MM.1S (cell line): ENCODE measurements at regions not wholly inside any gene's neighbourhood (a gene's known extent, or its start where the extent isn't known, plus 50 kb on each side); places are given as distances from the start of the nearest gene placed in this dataset.

ENCODE experiments used
- DNase-seq: peaks from one replicate; pipeline ENCODE4 v3.0.0-alpha.2; 2015
- H2AFZ ChIP-seq: fragments of 300-600 bp; sonication (generic); 2 replicates; pipeline ENCODE4 v1.6.0; 2016; ENCODE audit warnings: antibody characterized with exemption, low read length
- H3F3A ChIP-seq: fragments of 300-600 bp; sonication (generic); 2 replicates; pipeline ENCODE4 v1.6.1; 2016; ENCODE audit warnings: mild to moderate bottlenecking, antibody characterized with exemption, low read length, moderate library complexity, mixed read lengths; ENCODE audit not compliant: insufficient read depth
- H3K27ac ChIP-seq: fragments of 300-600 bp; sonication (generic); 2 replicates; pipeline ENCODE4 v1.5.1; 2016; ENCODE audit warnings: mild to moderate bottlenecking, low read length
- H3K27me3 ChIP-seq: fragments of 300-600 bp; sonication (generic); replicated peaks from 2 replicates; pipeline ENCODE4 v1.6.0; 2016; ENCODE audit warnings: low read length; ENCODE audit not compliant: insufficient read depth
- H3K36me3 ChIP-seq: fragments of 300-600 bp; sonication (generic); replicated peaks from 2 replicates; pipeline ENCODE4 v1.6.1; 2016; ENCODE audit warnings: mild to moderate bottlenecking, low read length, mixed read lengths; ENCODE audit not compliant: insufficient read depth
- H3K4me1 ChIP-seq: fragments of 300-600 bp; sonication (generic); 2 replicates; pipeline ENCODE4 v1.6.1; 2016; ENCODE audit warnings: low read length, mixed read lengths
- H3K4me2 ChIP-seq: fragments of 300-600 bp; sonication (generic); 2 replicates; pipeline ENCODE4 v1.6.0; 2016; ENCODE audit warnings: low read depth, low read length
- H3K4me3 ChIP-seq: fragments of 300-600 bp; sonication (generic); 2 replicates; pipeline ENCODE4 v1.5.1; 2016; ENCODE audit warnings: low read length, mixed read lengths
- H3K79me2 ChIP-seq: fragments of 300-600 bp; sonication (generic); 2 replicates; pipeline ENCODE4 v1.6.1; 2016; ENCODE audit warnings: mixed run types, low read length, mixed read lengths
- H3K9ac ChIP-seq: fragments of 300-600 bp; sonication (generic); 2 replicates; pipeline ENCODE4 v1.6.1; 2016; ENCODE audit warnings: low read length, mixed read lengths
- H3K9me2 ChIP-seq: fragments of 300-600 bp; sonication (generic); replicated peaks from 2 replicates; pipeline ENCODE4 v1.6.1; 2016; ENCODE audit warnings: mild to moderate bottlenecking, low read length, mixed read lengths; ENCODE audit not compliant: insufficient read depth
- H3K9me3 ChIP-seq: fragments of 300-600 bp; sonication (generic); replicated peaks from 2 replicates; pipeline ENCODE4 v1.6.1; 2016; ENCODE audit warnings: mild to moderate bottlenecking, low read length, mixed read lengths; ENCODE audit not compliant: insufficient read depth
- H4K20me1 ChIP-seq: fragments of 300-600 bp; sonication (generic); 2 replicates; pipeline ENCODE4 v1.6.1; 2016; ENCODE audit warnings: mild to moderate bottlenecking, low read length, moderate library complexity, mixed read lengths; ENCODE audit not compliant: insufficient read depth
- CTCF ChIP-seq: fragments of 300-600 bp; sonication (generic); IDR thresholded peaks from 2 replicates; pipeline ENCODE4 v1.5.1; 2016; ENCODE audit warnings: antibody characterized with exemption, low read length, mixed read lengths
- EZH2 ChIP-seq: fragments of 300-600 bp; sonication (generic); optimal IDR thresholded peaks from 2 replicates; pipeline ENCODE3; 2017; ENCODE audit warnings: low read depth, mild to moderate bottlenecking, antibody characterized with exemption, low read length, mixed read lengths
- EZH2phosphoT487 ChIP-seq: fragments of 300-600 bp; sonication (generic); IDR thresholded peaks from 2 replicates; pipeline ENCODE4 v1.6.1; 2018; ENCODE audit warnings: antibody characterized with exemption, low read length

- Histone ChIP-seq H3K27ac (no peak overlapping the region), H4K20me1 (no peaks in the 10 kb centered on the region), H3K9me2 (no peaks in the 10 kb centered on the region), H2AFZ (no peak overlapping the region), H3K9me3 (no peaks in the 10 kb centered on the region), H3K4me3 (no peak overlapping the region), H3K79me2 (no peaks in the 10 kb centered on the region), H3F3A (no peaks in the 10 kb centered on the region), H3K27me3 (no peaks in the 10 kb centered on the region), H3K4me2 (no peak overlapping the region), H3K9ac (no peak overlapping the region), H3K36me3 (no peaks in the 10 kb centered on the region), H3K4me1 (no peaks in the 10 kb centered on the region)
- DNase-seq, result no peak
- TF ChIP-seq EZH2 (no peak), CTCF (no peak), EZH2phosphoT487 (no peak)
Measured at GRCh38 chr14:106679776-106680175, 1153.4 kb downstream of the TMEM121 start.

GRCh38 chr14:106681161-106681560, 1154.8 kb downstream of the TMEM121 start:
- Histone ChIP-seq H3K9ac (no peak overlapping the region), H3K9me3 (no peaks in the 10 kb centered on the region), H3K4me1 (no peaks in the 10 kb centered on the region), H2AFZ (no peak overlapping the region), H3F3A (no peaks in the 10 kb centered on the region), H3K4me2 (no peak overlapping the region), H3K27ac (no peak overlapping the region), H3K9me2 (no peaks in the 10 kb centered on the region), H3K36me3 (no peaks in the 10 kb centered on the region), H3K79me2 (no peaks in the 10 kb centered on the region), H3K27me3 (no peaks in the 10 kb centered on the region), H3K4me3 (no peak overlapping the region), H4K20me1 (no peaks in the 10 kb centered on the region)
- TF ChIP-seq EZH2 (no peak), EZH2phosphoT487 (no peak)
- DNase-seq, result no peak

GRCh38 chr14:106681568-106681967, 1155.2 kb downstream of the TMEM121 start:
- H3K4me1 ChIP-seq, result no peaks in the 10 kb centered on the region
- no peaks in the 10 kb centered on the region for H3F3A ChIP-seq
- no peaks in the 10 kb centered on the region for H3K9me3 ChIP-seq
- H3K9me2 ChIP-seq, result no peaks in the 10 kb centered on the region
- no peaks in the 10 kb centered on the region for H3K27me3 ChIP-seq
- TF ChIP-seq EZH2 (no peak), EZH2phosphoT487 (no peak), CTCF (peak; percentile 29)
- no peaks in the 10 kb centered on the region for H3K79me2 ChIP-seq
- DNase-seq, result no peak
- H3K4me3 ChIP-seq, result no peak overlapping the region
- H2AFZ ChIP-seq, result no peak overlapping the region
- H3K27ac ChIP-seq, result no peak overlapping the region
- no peak overlapping the region for H3K9ac ChIP-seq
- H3K4me2 ChIP-seq, result no peak overlapping the region
- H3K36me3 ChIP-seq, result no peaks in the 10 kb centered on the region
- no peaks in the 10 kb centered on the region for H4K20me1 ChIP-seq

- Histone ChIP-seq H3K9me3 (no peaks in the 10 kb centered on the region), H3K36me3 (no peaks in the 10 kb centered on the region), H3K27ac (no peak overlapping the region), H3K4me3 (no peak overlapping the region), H3K9me2 (no peaks in the 10 kb centered on the region), H3K79me2 (no peaks in the 10 kb centered on the region), H3F3A (no peaks in the 10 kb centered on the region), H3K27me3 (no peaks in the 10 kb centered on the region), H2AFZ (no peak overlapping the region), H3K4me1 (no peaks in the 10 kb centered on the region), H3K4me2 (no peak overlapping the region), H3K9ac (no peak overlapping the region), H4K20me1 (no peaks in the 10 kb centered on the region)
- no peak for TF ChIP-seq EZH2phosphoT487
- TF ChIP-seq EZH2, result no peak
- no peak for TF ChIP-seq CTCF
- no peak for DNase-seq
Measured at GRCh38 chr14:106683631-106684030, 1157.2 kb downstream of the TMEM121 start.
